IMR-90 (cell line): ENCODE measurements at regions not wholly inside any gene's neighbourhood (a gene's known extent, or its start where the extent isn't known, plus 50 kb on each side); places are given as distances from the start of the nearest gene placed in this dataset.

ENCODE experiments used
- CTCF ChIP-seq: conservative IDR thresholded peaks from 2 replicates; pipeline ENCODE4 v1.5.1; 2012; ENCODE audit warnings: mild to moderate bottlenecking, low read depth, low read length, improper control_type of control experiment
- MAZ ChIP-seq: IDR thresholded peaks from 2 replicates; pipeline ENCODE4 v1.6.1; 2012; ENCODE audit warnings: low read depth, mild to moderate bottlenecking, low read length, improper control_type of control experiment, moderate library complexity, borderline replicate concordance
- RCOR1 ChIP-seq: IDR thresholded peaks from 2 replicates; pipeline ENCODE4 v1.6.1; 2012; ENCODE audit warnings: mild to moderate bottlenecking, low read length, improper control_type of control experiment; ENCODE audit not compliant: insufficient replicate concordance

GRCh38 chr17:21517538-21518293 is 141.6 kb downstream of the KCNJ12 start:
- TF ChIP-seq CTCF, result no peak
- TF ChIP-seq MAZ, result no peak
- no peak for TF ChIP-seq RCOR1
